ENCODE measurements at regions not wholly inside any gene's neighbourhood (a gene's known extent, or its start where the extent isn't known, plus 50 kb on each side); places are given as distances from the start of the nearest gene placed in this dataset.
"Not testable (repeated sequence)": the region's sequence is repeated elsewhere in the genome, so short reads cannot be mapped to it uniquely, and the experiment has no call there.

- DNase-seq; H3K27me3 ChIP-seq (ENCODE audit: control insufficient read depth in 3 of 3, insufficient read depth in 3 of 3, low read length in 2 of 3); H3K36me3 ChIP-seq (ENCODE audit: control insufficient read depth in 4 of 4, insufficient read depth in 4 of 4, low read length in 4 of 4); H3K9me3 ChIP-seq (ENCODE audit: control insufficient read depth in 4 of 4, insufficient read depth in 3 of 4, low read length in 3 of 4); H3K9ac ChIP-seq (ENCODE audit: insufficient read depth in 1 of 2, low read length in 2 of 2); H3K4me1 ChIP-seq (ENCODE audit: control insufficient read depth in 5 of 5, insufficient read depth in 5 of 5, low read length in 5 of 5); H3K27ac ChIP-seq (ENCODE audit: low read depth in 1 of 2, low read length in 1 of 2); H3K4me3 ChIP-seq; ATAC-seq (ENCODE audit: insufficient read depth, low FRiP score): not testable (repeated sequence)
- WGBS, 2 donors = no CpG with 5 or more reads among the region's 20 CpGs
Measured at GRCh38 chr15:34528055-34528754, 55.2 kb downstream of the GOLGA8B start.

GRCh38 chr15:34527641-34528040 lies 55.8 kb downstream of the GOLGA8B start:
- 98% methylated on average over 3 of the region's 13 CpGs; no CpG with 5 or more reads in 1 of the 2 donors for WGBS, 2 donors
- not testable (repeated sequence) for ATAC-seq (ENCODE audit: insufficient read depth, low FRiP score); H3K27ac ChIP-seq (ENCODE audit: low read depth in 1 of 2, low read length in 1 of 2); DNase-seq; H3K9ac ChIP-seq (ENCODE audit: insufficient read depth in 1 of 2, low read length in 2 of 2); H3K4me1 ChIP-seq (ENCODE audit: control insufficient read depth in 5 of 5, insufficient read depth in 5 of 5, low read length in 5 of 5); H3K9me3 ChIP-seq (ENCODE audit: control insufficient read depth in 4 of 4, insufficient read depth in 3 of 4, low read length in 3 of 4); H3K36me3 ChIP-seq (ENCODE audit: control insufficient read depth in 4 of 4, insufficient read depth in 4 of 4, low read length in 4 of 4); H3K27me3 ChIP-seq (ENCODE audit: control insufficient read depth in 3 of 3, insufficient read depth in 3 of 3, low read length in 2 of 3); H3K4me3 ChIP-seq

GRCh38 chr15:34523849-34524248 lies 59.6 kb downstream of the GOLGA8B start:
- H3K4me3 ChIP-seq; H3K4me1 ChIP-seq (ENCODE audit: control insufficient read depth in 5 of 5, insufficient read depth in 5 of 5, low read length in 5 of 5); H3K27me3 ChIP-seq (ENCODE audit: control insufficient read depth in 3 of 3, insufficient read depth in 3 of 3, low read length in 2 of 3); H3K9me3 ChIP-seq (ENCODE audit: control insufficient read depth in 4 of 4, insufficient read depth in 3 of 4, low read length in 3 of 4); ATAC-seq (ENCODE audit: insufficient read depth, low FRiP score); H3K27ac ChIP-seq (ENCODE audit: low read depth in 1 of 2, low read length in 1 of 2); H3K9ac ChIP-seq (ENCODE audit: insufficient read depth in 1 of 2, low read length in 2 of 2); DNase-seq; H3K36me3 ChIP-seq (ENCODE audit: control insufficient read depth in 4 of 4, insufficient read depth in 4 of 4, low read length in 4 of 4): not testable (repeated sequence)
- WGBS, 2 donors = 48% methylated on average over 10 of the region's 12 CpGs; no CpG with 5 or more reads in 1 of the 2 donors

- not testable (repeated sequence) for H3K9me3 ChIP-seq (ENCODE audit: control insufficient read depth in 4 of 4, insufficient read depth in 3 of 4, low read length in 3 of 4); H3K27me3 ChIP-seq (ENCODE audit: control insufficient read depth in 3 of 3, insufficient read depth in 3 of 3, low read length in 2 of 3); H3K27ac ChIP-seq (ENCODE audit: low read depth in 1 of 2, low read length in 1 of 2); H3K4me3 ChIP-seq; H3K9ac ChIP-seq (ENCODE audit: insufficient read depth in 1 of 2, low read length in 2 of 2); DNase-seq; H3K4me1 ChIP-seq (ENCODE audit: control insufficient read depth in 5 of 5, insufficient read depth in 5 of 5, low read length in 5 of 5); ATAC-seq (ENCODE audit: insufficient read depth, low FRiP score); H3K36me3 ChIP-seq (ENCODE audit: control insufficient read depth in 4 of 4, insufficient read depth in 4 of 4, low read length in 4 of 4)
- 74 to 80% methylated on average over 5 to 8 of the region's 12 CpGs for WGBS, 2 donors
Measured at GRCh38 chr15:34522601-34523000, 60.9 kb downstream of the GOLGA8B start.

GRCh38 chr15:34521802-34522485 lies 61.5 kb downstream of the GOLGA8B start:
- not testable (repeated sequence) for H3K4me1 ChIP-seq (ENCODE audit: control insufficient read depth in 5 of 5, insufficient read depth in 5 of 5, low read length in 5 of 5); DNase-seq; H3K4me3 ChIP-seq; H3K36me3 ChIP-seq (ENCODE audit: control insufficient read depth in 4 of 4, insufficient read depth in 4 of 4, low read length in 4 of 4); H3K27ac ChIP-seq (ENCODE audit: low read depth in 1 of 2, low read length in 1 of 2); H3K9ac ChIP-seq (ENCODE audit: insufficient read depth in 1 of 2, low read length in 2 of 2); H3K27me3 ChIP-seq (ENCODE audit: control insufficient read depth in 3 of 3, insufficient read depth in 3 of 3, low read length in 2 of 3); H3K9me3 ChIP-seq (ENCODE audit: control insufficient read depth in 4 of 4, insufficient read depth in 3 of 4, low read length in 3 of 4); ATAC-seq (ENCODE audit: insufficient read depth, low FRiP score)
- WGBS, 2 donors = 74 to 83% methylated on average over 1 to 10 of the region's 10 CpGs

Data from lung (tissue), 9 donors.